ENCODE measurements at regions not wholly inside any gene's neighbourhood (a gene's known extent, or its start where the extent isn't known, plus 50 kb on each side); places are given as distances from the start of the nearest gene placed in this dataset.

DNA sequence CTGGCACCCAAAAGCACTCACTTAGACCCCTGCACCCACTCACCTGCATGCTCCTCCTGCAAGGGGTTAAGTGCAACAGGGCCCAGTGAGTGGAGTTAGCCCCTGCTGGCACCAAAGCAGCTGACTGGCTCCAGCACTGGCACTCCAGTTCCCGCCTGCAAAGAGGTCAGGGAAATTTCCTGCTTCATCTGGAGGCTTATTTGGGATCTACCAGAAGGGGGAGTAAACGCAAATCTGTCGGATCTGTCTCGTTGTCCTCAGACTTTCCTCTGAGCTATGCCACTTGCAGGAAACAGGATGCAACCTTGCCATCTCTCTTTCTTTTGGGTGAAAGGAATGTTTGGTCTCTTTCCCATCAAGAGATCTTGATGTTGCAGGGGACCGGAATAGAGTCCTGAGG, 435.6 kb downstream of the PCDH10 start:
- TF ChIP-seq SMAD3 (CRISPR knock-in tag; IDR thresholded peaks at IDR 0.05; ENCODE audit: borderline replicate concordance) = no peak
- TF ChIP-seq, protein P1, sequence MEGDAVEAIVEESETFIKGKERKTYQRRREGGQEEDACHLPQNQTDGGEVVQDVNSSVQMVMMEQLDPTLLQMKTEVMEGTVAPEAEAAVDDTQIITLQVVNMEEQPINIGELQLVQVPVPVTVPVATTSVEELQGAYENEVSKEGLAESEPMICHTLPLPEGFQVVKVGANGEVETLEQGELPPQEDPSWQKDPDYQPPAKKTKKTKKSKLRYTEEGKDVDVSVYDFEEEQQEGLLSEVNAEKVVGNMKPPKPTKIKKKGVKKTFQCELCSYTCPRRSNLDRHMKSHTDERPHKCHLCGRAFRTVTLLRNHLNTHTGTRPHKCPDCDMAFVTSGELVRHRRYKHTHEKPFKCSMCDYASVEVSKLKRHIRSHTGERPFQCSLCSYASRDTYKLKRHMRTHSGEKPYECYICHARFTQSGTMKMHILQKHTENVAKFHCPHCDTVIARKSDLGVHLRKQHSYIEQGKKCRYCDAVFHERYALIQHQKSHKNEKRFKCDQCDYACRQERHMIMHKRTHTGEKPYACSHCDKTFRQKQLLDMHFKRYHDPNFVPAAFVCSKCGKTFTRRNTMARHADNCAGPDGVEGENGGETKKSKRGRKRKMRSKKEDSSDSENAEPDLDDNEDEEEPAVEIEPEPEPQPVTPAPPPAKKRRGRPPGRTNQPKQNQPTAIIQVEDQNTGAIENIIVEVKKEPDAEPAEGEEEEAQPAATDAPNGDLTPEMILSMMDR (IDR thresholded peaks at IDR 0.05) = no peak
- TF ChIP-seq NR2C2 (CRISPR knock-in tag; IDR thresholded peaks at IDR 0.05) = no peak
- TF ChIP-seq, protein P2, sequence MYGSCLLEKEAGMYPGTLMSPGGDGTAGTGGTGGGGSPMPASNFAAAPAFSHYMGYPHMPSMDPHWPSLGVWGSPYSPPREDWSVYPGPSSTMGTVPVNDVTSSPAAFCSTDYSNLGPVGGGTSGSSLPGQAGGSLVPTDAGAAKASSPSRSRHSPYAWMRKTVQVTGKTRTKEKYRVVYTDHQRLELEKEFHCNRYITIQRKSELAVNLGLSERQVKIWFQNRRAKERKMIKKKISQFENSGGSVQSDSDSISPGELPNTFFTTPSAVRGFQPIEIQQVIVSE (CRISPR knock-in tag; IDR thresholded peaks at IDR 0.05; ENCODE audit: borderline replicate concordance) = no peak
- TF ChIP-seq, protein P3, sequence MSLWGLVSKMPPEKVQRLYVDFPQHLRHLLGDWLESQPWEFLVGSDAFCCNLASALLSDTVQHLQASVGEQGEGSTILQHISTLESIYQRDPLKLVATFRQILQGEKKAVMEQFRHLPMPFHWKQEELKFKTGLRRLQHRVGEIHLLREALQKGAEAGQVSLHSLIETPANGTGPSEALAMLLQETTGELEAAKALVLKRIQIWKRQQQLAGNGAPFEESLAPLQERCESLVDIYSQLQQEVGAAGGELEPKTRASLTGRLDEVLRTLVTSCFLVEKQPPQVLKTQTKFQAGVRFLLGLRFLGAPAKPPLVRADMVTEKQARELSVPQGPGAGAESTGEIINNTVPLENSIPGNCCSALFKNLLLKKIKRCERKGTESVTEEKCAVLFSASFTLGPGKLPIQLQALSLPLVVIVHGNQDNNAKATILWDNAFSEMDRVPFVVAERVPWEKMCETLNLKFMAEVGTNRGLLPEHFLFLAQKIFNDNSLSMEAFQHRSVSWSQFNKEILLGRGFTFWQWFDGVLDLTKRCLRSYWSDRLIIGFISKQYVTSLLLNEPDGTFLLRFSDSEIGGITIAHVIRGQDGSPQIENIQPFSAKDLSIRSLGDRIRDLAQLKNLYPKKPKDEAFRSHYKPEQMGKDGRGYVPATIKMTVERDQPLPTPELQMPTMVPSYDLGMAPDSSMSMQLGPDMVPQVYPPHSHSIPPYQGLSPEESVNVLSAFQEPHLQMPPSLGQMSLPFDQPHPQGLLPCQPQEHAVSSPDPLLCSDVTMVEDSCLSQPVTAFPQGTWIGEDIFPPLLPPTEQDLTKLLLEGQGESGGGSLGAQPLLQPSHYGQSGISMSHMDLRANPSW (CRISPR knock-in tag; conservative IDR thresholded peaks at IDR 0.05; ENCODE audit: low read depth) = no peak
- TF ChIP-seq, protein P4, sequence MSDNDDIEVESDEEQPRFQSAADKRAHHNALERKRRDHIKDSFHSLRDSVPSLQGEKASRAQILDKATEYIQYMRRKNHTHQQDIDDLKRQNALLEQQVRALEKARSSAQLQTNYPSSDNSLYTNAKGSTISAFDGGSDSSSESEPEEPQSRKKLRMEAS (CRISPR knock-in tag; IDR thresholded peaks at IDR 0.05) = no peak
- TF ChIP-seq, protein P5, sequence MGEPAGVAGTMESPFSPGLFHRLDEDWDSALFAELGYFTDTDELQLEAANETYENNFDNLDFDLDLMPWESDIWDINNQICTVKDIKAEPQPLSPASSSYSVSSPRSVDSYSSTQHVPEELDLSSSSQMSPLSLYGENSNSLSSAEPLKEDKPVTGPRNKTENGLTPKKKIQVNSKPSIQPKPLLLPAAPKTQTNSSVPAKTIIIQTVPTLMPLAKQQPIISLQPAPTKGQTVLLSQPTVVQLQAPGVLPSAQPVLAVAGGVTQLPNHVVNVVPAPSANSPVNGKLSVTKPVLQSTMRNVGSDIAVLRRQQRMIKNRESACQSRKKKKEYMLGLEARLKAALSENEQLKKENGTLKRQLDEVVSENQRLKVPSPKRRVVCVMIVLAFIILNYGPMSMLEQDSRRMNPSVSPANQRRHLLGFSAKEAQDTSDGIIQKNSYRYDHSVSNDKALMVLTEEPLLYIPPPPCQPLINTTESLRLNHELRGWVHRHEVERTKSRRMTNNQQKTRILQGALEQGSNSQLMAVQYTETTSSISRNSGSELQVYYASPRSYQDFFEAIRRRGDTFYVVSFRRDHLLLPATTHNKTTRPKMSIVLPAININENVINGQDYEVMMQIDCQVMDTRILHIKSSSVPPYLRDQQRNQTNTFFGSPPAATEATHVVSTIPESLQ (CRISPR knock-in tag; IDR thresholded peaks at IDR 0.05) = no peak

Measured in WTC11 (cell line).